Astrocyte of the cerebellum (primary cell): ENCODE measurements at regions not wholly inside any gene's neighbourhood (a gene's known extent, or its start where the extent isn't known, plus 50 kb on each side); places are given as distances from the start of the nearest gene placed in this dataset.

Source experiments
- DNase-seq: peaks from one replicate; pipeline ENCODE4 v3.0.0-alpha.2; 2011; ENCODE audit warnings: low read depth
- H3K4me3 ChIP-seq: 2 replicates; pipeline ENCODE4 v1.5.1; 2011; ENCODE audit warnings: mild to moderate bottlenecking, low read depth, low read length, moderate library complexity
- in situ Hi-C: cut with HindIII; loops from 2 replicates; pipeline ENCODE4 v1.10.0; 2017; ENCODE audit warnings: low sequenced_read_pairs
- TF ChIP-seq, protein P1 (sequence below): IDR thresholded peaks from 2 replicates; pipeline ENCODE4 v1.5.1; 2012; ENCODE audit warnings: low read length, low read depth, moderate library complexity, mild to moderate bottlenecking; ENCODE audit errors: missing control alignments

DNA sequence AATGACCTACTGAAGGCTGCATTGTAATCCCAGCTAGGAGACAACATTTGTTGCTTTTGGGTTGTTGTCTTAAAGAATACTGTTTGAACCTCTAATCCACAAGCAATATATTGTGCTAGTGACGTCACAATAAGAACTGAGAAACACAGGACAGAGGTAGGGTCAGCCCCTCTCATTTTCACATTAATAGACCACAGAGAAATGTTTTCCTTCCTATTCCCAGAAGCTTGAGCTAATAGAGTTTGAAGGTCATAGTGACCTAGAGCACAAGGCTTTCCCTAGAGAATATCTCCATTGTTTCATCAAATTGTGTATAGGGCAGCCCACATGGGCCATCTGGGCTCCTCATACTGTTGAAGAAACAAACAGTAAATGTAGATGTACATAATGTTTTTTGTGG, 300.9 kb upstream of the AKR1E2 start:
- TF ChIP-seq, protein P1, sequence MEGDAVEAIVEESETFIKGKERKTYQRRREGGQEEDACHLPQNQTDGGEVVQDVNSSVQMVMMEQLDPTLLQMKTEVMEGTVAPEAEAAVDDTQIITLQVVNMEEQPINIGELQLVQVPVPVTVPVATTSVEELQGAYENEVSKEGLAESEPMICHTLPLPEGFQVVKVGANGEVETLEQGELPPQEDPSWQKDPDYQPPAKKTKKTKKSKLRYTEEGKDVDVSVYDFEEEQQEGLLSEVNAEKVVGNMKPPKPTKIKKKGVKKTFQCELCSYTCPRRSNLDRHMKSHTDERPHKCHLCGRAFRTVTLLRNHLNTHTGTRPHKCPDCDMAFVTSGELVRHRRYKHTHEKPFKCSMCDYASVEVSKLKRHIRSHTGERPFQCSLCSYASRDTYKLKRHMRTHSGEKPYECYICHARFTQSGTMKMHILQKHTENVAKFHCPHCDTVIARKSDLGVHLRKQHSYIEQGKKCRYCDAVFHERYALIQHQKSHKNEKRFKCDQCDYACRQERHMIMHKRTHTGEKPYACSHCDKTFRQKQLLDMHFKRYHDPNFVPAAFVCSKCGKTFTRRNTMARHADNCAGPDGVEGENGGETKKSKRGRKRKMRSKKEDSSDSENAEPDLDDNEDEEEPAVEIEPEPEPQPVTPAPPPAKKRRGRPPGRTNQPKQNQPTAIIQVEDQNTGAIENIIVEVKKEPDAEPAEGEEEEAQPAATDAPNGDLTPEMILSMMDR = no peak
- DNase-seq = no peak
- no peak overlapping the region for H3K4me3 ChIP-seq
- in situ Hi-C loops = no loop called here

- TF ChIP-seq, protein P1 = no peak
- H3K4me3 ChIP-seq = no peak overlapping the region
- no peak for DNase-seq
- in situ Hi-C loops = no loop called here
Measured at GRCh38 chr10:4522296-4523000, 303.6 kb upstream of the AKR1E2 start.

DNA sequence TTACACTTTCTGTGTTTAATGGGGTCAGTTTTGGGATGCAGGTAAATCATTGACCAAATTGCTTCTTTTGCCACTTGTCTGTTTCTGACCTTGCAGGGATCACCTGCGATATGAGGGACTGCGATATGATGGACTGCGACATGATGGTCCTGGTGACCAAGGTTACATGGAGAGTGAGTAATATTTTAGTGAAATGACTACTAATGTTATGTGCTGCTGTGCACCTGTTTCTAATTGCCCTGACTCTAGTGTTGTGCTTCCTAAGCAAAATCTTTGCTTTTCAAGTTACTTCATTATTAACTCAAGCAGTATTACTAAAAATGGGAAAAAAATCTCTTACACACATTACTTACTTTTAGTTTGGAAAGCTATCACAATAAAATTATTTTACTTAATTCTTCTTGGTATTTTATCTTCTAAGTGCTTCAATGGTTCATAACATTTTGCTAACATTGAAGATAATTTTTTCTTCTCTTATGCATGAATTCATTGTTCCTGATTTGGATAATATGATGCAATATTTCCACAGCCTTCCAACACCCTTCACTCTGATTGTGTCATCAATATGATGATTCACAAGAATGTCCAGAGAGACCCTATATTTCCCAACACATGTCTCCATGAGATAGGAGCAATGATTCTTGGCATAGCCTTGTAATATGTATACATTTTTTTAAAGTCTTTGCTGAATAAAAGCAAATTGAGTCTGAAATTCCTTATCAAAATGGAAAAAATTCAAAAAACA, 306.2 kb upstream of the AKR1E2 start:
- H3K4me3 ChIP-seq = no peak overlapping the region
- DNase-seq = no peak
- TF ChIP-seq, protein P1 = no peak
- in situ Hi-C loops = no loop called here

GRCh38 chr10:4517746-4518145, 308.3 kb upstream of the AKR1E2 start:
- TF ChIP-seq, protein P1 = no peak
- in situ Hi-C loops = no loop called here
- DNase-seq = no peak
- no peak overlapping the region for H3K4me3 ChIP-seq

DNA sequence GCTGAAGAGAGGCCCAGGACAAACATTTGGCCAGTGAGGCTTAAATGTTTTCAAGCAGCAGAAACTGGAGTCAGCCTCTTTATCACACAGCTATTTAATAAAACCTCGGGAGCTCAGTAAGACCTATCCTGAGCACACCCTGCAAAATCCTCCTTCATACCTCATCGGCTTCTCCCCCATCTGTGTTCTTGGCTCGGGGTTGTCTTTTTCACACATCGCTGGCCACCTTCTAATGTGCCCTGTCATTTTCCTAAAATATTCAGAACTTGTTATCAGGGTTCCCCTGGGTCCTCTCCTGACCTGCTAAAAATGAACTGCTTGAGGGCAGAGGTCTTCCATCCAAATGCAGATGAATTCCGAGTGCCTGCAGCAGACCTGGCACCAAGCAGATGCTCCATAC, 310.3 kb upstream of the AKR1E2 start:
- DNase-seq = no peak
- in situ Hi-C loops = no loop called here

GRCh38 chr10:4514445-4515108, 311.4 kb upstream of the AKR1E2 start:
- in situ Hi-C loops = no loop called here
- no peak for DNase-seq
- TF ChIP-seq, protein P1 = no peak
- H3K4me3 ChIP-seq = no peak overlapping the region

More for the DNA sequence above, 310.3 kb upstream of the AKR1E2 start:
- TF ChIP-seq, protein P1 = no peak
- no peak overlapping the region for H3K4me3 ChIP-seq
